ENCODE measurements at regions not wholly inside any gene's neighbourhood (a gene's known extent, or its start where the extent isn't known, plus 50 kb on each side); places are given as distances from the start of the nearest gene placed in this dataset.

DNA sequence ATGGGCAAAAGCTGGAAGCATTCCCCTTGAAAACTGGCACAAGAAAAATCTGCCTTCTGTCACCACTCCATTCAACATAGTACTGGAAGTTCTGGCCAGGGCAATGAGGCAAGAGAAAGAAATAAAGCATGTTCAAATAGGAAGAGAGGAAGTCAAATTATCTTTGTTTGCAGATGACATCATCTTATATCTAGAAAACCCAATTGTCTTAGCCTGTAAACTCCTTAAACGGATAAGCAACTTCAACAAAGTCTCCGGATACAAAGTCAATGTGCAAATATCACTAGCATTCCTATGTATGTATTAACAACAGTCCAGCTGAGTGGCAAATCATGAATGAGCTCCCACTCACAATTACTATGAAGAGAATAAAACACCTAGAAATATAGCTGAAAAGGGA is 1579.3 kb downstream of the SUCLG1 start:
- Histone ChIP-seq H3K27ac (ENCODE audit: low read depth, low read length) (no peak overlapping the region), H3K27me3 (ENCODE audit: insufficient read depth, low read length) (no peaks in the 10 kb centered on the region), H3K4me1 (ENCODE audit: control insufficient read depth, insufficient read depth, low read length, unreplicated experiment) (no peaks in the 10 kb centered on the region), H3K36me3 (ENCODE audit: insufficient read depth, low read length) (no peaks in the 10 kb centered on the region), H3K4me3 (ENCODE audit: low read depth, low read length) (no peak overlapping the region), H2AFZ (ENCODE audit: low read length, unreplicated experiment) (no peak overlapping the region), H3K79me2 (ENCODE audit: control insufficient read depth, insufficient read depth, low read length, unreplicated experiment) (no peaks in the 10 kb centered on the region)

DNA sequence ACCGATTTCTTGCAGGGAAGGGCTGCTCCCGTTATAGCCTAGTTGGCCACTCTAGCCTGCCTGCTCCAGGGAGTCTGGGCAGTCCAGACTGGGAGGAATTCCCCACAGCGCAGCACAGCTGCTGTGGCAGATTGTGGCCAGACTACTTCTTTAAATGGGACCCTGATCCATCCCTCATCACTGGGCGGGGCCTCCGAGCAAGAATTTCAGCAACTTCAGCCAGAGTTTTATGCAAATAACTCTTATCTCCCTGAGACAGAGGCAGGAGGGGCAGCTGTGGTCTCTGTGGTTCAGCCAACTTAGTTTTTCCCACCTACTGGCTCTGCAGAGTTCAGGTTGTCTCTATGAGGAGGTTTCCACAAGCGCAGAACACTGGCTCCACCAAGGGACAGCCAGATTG is 1583.2 kb downstream of the SUCLG1 start:
- Histone ChIP-seq H3K4me1 (ENCODE audit: control insufficient read depth, insufficient read depth, low read length, unreplicated experiment) (no peaks in the 10 kb centered on the region), H3K27me3 (ENCODE audit: insufficient read depth, low read length) (no peaks in the 10 kb centered on the region), H3K27ac (ENCODE audit: low read depth, low read length) (no peak overlapping the region), H3K79me2 (ENCODE audit: control insufficient read depth, insufficient read depth, low read length, unreplicated experiment) (no peaks in the 10 kb centered on the region), H3K4me3 (ENCODE audit: low read depth, low read length) (no peak overlapping the region), H3K36me3 (ENCODE audit: insufficient read depth, low read length) (no peaks in the 10 kb centered on the region), H2AFZ (ENCODE audit: low read length, unreplicated experiment) (no peak overlapping the region)

DNA sequence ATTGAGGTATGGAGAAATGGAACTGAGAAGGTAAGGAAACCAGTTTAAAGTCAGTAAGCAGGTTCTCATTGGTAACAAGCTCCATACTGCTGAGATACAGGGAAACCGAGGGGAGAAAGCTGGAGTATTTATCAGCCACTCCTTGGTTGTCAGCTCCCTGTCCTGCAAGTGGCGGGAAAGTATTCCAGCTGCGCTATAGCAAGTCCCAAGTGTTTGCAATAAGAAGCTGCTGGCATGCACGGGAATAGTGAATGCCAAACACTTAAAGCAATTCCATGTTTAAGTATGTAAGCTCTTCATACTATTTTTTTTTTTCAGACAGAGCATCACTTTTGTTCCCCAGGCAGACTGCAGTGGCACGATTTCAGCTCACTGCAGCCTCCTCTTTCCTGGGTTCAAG is 1601.1 kb downstream of the SUCLG1 start:
- Histone ChIP-seq H3K4me1 (ENCODE audit: control insufficient read depth, insufficient read depth, low read length, unreplicated experiment) (no peaks in the 10 kb centered on the region), H3K27ac (ENCODE audit: low read depth, low read length) (no peak overlapping the region), H3K4me3 (ENCODE audit: low read depth, low read length) (no peak overlapping the region), H3K27me3 (ENCODE audit: insufficient read depth, low read length) (0 out of 2 replicates have a peak, but pooled peaks cover 2% of the 10 kb centered on the region), H3K36me3 (ENCODE audit: insufficient read depth, low read length) (no peaks in the 10 kb centered on the region), H2AFZ (ENCODE audit: low read length, unreplicated experiment) (no peak overlapping the region), H3K79me2 (ENCODE audit: control insufficient read depth, insufficient read depth, low read length, unreplicated experiment) (no peaks in the 10 kb centered on the region)

DNA sequence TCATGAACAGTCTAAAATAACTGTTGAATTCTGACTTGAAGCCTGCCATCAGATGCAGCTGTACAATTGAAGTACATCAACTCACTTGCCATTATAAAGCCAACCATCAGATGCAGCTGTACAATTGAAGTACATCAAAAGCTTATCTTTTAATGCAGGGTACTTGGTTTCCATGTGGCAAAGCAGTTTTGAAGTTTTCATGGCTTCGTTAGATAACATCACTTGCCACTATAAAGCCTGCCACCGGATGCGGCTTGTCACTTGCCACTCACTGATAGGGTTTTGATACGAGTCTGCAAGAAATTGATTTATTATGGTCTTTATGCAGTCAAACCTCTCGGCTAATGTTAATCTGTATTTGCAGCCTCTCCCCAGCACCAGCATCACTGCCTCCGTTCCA is 1605.8 kb downstream of the SUCLG1 start:
- Histone ChIP-seq H2AFZ (ENCODE audit: low read length, unreplicated experiment) (no peak overlapping the region), H3K36me3 (ENCODE audit: insufficient read depth, low read length) (no peaks in the 10 kb centered on the region), H3K4me3 (ENCODE audit: low read depth, low read length) (no peak overlapping the region), H3K79me2 (ENCODE audit: control insufficient read depth, insufficient read depth, low read length, unreplicated experiment) (no peaks in the 10 kb centered on the region), H3K27ac (ENCODE audit: low read depth, low read length) (no peak overlapping the region), H3K4me1 (ENCODE audit: control insufficient read depth, insufficient read depth, low read length, unreplicated experiment) (no peaks in the 10 kb centered on the region), H3K27me3 (ENCODE audit: insufficient read depth, low read length) (0 out of 2 replicates have a peak, but pooled peaks cover 2% of the 10 kb centered on the region)

DNA sequence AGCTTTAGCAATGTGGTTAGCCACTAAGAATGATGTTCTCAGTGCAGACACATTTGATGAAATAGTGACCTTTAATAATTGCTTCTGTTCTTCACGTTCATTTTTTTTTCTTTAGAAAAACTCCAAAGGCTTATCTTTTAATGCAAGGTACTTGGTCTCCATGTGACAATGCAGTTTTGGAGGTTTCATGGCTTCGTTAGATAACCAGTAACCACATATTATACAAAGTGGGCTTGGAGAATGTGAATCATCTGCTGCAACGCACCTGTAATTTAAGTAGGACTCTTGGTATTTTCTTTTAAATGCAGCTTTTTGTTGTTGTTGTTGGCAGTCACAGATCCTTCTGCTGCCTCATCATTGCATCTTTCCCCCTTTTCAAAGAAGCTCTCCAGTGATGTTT is 1606.3 kb downstream of the SUCLG1 start:
- Histone ChIP-seq H2AFZ (ENCODE audit: low read length, unreplicated experiment) (no peak overlapping the region), H3K36me3 (ENCODE audit: insufficient read depth, low read length) (no peaks in the 10 kb centered on the region), H3K27me3 (ENCODE audit: insufficient read depth, low read length) (0 out of 2 replicates have a peak, but pooled peaks cover 2% of the 10 kb centered on the region), H3K4me3 (ENCODE audit: low read depth, low read length) (no peak overlapping the region), H3K79me2 (ENCODE audit: control insufficient read depth, insufficient read depth, low read length, unreplicated experiment) (no peaks in the 10 kb centered on the region), H3K4me1 (ENCODE audit: control insufficient read depth, insufficient read depth, low read length, unreplicated experiment) (no peaks in the 10 kb centered on the region), H3K27ac (ENCODE audit: low read depth, low read length) (no peak overlapping the region)

DNA sequence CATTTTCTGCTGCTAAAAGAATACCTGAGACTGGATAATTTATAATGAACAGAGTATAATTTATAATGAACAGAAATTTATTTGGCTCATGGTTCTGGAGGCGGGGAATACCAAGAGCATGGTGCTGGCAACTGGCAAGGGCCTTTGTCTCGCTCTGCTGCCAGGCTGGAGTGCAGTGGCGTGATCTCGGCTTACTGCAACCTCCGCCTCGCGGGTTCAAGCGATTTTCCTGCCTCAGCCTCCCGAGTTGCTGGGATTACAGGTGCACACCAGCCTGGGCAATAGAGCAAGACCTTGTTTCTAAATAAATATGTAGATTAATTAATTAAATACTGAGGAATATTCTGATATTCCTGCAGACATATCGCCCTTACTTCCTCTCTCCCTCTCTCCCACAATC is 1610.8 kb downstream of the SUCLG1 start:
- H3K27ac ChIP-seq (ENCODE audit: low read depth, low read length): no peak overlapping the region
- H3K4me3 ChIP-seq (ENCODE audit: low read depth, low read length): no peak overlapping the region
- no peaks in the 10 kb centered on the region for H3K4me1 ChIP-seq (ENCODE audit: control insufficient read depth, insufficient read depth, low read length, unreplicated experiment)
- no peaks in the 10 kb centered on the region for H3K79me2 ChIP-seq (ENCODE audit: control insufficient read depth, insufficient read depth, low read length, unreplicated experiment)
- H3K27me3 ChIP-seq (ENCODE audit: insufficient read depth, low read length): no peaks in the 10 kb centered on the region
- H3K36me3 ChIP-seq (ENCODE audit: insufficient read depth, low read length): no peaks in the 10 kb centered on the region
- H2AFZ ChIP-seq (ENCODE audit: low read length, unreplicated experiment): no peak overlapping the region

DNA sequence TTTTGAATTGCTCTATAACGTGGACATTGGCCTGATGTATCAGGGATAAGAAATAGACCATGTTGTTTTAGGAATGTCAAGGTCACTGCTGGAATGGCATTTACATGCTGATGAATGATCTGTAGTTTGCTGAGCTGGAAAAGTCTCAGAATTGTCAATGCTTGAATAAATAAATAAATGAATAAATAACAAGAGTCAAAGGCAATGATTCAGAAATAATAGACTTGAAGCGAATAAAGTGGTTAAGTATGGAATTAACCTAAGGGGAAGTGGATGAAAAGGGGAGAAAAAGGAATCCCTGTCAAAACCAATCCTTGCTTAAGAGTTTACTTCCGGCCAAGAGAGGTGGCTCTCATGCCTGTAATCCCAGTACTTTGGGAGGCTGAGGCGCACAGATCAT is 1620.0 kb downstream of the SUCLG1 start:
- Histone ChIP-seq H3K27ac (ENCODE audit: low read depth, low read length) (no peak overlapping the region), H3K4me3 (ENCODE audit: low read depth, low read length) (no peak overlapping the region), H3K27me3 (ENCODE audit: insufficient read depth, low read length) (no peaks in the 10 kb centered on the region), H3K4me1 (ENCODE audit: control insufficient read depth, insufficient read depth, low read length, unreplicated experiment) (peaks cover 3% of the 10 kb centered on the region), H3K79me2 (ENCODE audit: control insufficient read depth, insufficient read depth, low read length, unreplicated experiment) (no peaks in the 10 kb centered on the region), H2AFZ (ENCODE audit: low read length, unreplicated experiment) (no peak overlapping the region), H3K36me3 (ENCODE audit: insufficient read depth, low read length) (no peaks in the 10 kb centered on the region)

DNA sequence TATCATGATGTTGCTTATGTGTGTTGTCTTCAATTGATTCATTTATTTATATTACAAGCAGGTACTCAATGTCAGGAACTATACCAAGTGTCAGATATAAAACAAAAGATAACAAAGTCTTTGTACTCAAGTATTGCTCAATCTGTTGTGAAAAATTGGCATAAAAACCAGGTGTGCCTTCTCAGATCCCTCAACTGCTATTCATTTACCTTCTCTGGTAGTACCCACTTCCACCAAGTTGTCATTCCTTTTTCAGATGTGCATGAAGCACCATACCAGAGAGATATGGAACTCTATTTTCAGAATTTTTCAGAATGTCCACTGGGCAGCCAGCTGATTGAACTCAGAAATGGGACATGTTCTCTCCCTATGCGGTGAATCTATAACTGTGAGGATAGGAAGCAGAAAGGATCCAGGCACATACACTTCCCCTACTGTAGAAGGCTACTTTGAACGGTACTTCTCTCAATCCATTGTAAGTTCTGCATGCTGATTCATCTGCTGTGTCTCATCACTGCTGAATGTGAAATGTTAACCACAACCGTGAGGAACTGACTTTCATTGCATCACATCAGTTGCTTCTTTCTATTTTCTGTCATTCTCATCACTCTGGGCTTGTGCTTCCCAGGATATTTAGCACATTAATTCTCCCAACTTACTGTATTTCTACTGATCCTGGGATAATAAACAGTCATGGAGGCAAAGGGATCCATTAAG is 1621.3 kb downstream of the SUCLG1 start:
- H3K27ac ChIP-seq (ENCODE audit: low read depth, low read length): no peak overlapping the region

DNA sequence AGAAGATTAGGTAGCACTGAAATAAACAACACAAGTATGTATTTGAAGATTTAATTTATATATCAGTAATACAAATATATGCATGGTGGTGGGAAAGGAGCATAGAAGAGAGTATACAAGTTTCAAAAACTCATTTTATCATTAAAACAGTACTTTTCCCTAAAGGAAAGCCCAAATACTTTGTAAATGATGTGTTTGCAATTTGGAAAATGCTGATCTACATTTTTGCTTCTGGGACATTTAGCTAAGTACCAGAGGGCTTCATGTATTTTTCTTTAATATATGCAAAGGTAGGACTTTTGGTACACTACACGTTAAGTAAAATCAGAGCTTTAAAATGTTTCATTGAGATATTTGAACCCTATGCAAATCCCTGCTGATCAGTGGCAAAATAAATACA is 1624.2 kb downstream of the SUCLG1 start:
- no peak overlapping the region for H2AFZ ChIP-seq (ENCODE audit: low read length, unreplicated experiment)
- no peak overlapping the region for H3K27ac ChIP-seq (ENCODE audit: low read depth, low read length)
- H3K79me2 ChIP-seq (ENCODE audit: control insufficient read depth, insufficient read depth, low read length, unreplicated experiment): no peaks in the 10 kb centered on the region
- peaks cover 3% of the 10 kb centered on the region; the same call in 1 of the 2 replicates for H3K27me3 ChIP-seq (ENCODE audit: insufficient read depth, low read length)
- peaks cover 3% of the 10 kb centered on the region for H3K4me1 ChIP-seq (ENCODE audit: control insufficient read depth, insufficient read depth, low read length, unreplicated experiment)
- H3K36me3 ChIP-seq (ENCODE audit: insufficient read depth, low read length): no peaks in the 10 kb centered on the region
- no peak overlapping the region for H3K4me3 ChIP-seq (ENCODE audit: low read depth, low read length)

More for the DNA sequence above, 1621.3 kb downstream of the SUCLG1 start:
- H2AFZ ChIP-seq (ENCODE audit: low read length, unreplicated experiment): no peak overlapping the region
- H3K4me3 ChIP-seq (ENCODE audit: low read depth, low read length): no peak overlapping the region
- H3K36me3 ChIP-seq (ENCODE audit: insufficient read depth, low read length): no peaks in the 10 kb centered on the region
- H3K79me2 ChIP-seq (ENCODE audit: control insufficient read depth, insufficient read depth, low read length, unreplicated experiment): no peaks in the 10 kb centered on the region
- peaks cover 3% of the 10 kb centered on the region for H3K4me1 ChIP-seq (ENCODE audit: control insufficient read depth, insufficient read depth, low read length, unreplicated experiment)
- no peaks in the 10 kb centered on the region; the same call in 1 of the 2 replicates for H3K27me3 ChIP-seq (ENCODE audit: insufficient read depth, low read length)

DNA sequence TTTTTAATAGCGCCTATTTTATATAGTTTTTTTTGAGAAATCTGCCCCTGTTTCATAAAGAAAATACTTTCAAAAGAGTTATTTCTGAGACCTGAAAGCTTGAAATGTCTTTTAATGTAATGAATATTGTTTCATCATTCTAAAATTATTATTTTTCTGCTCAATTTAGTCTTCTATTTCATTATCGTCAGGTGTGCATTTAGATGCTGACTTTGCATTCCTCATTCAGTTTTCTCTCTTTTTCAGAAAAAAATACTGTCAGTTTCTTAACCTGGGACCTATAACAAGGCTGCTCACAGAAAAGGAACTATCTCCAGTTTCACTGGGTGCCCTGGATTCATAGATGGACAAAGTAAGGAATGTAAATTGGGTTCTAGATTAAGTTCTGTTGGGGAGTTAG is 1631.7 kb downstream of the SUCLG1 start:
- Histone ChIP-seq H3K4me1 (ENCODE audit: control insufficient read depth, insufficient read depth, low read length, unreplicated experiment) (no peaks in the 10 kb centered on the region), H2AFZ (ENCODE audit: low read length, unreplicated experiment) (no peak overlapping the region), H3K27me3 (ENCODE audit: insufficient read depth, low read length) (peaks cover 14% of the 10 kb centered on the region), H3K79me2 (ENCODE audit: control insufficient read depth, insufficient read depth, low read length, unreplicated experiment) (no peaks in the 10 kb centered on the region), H3K27ac (ENCODE audit: low read depth, low read length) (no peak overlapping the region), H3K4me3 (ENCODE audit: low read depth, low read length) (no peak overlapping the region), H3K36me3 (ENCODE audit: insufficient read depth, low read length) (no peaks in the 10 kb centered on the region)

DNA sequence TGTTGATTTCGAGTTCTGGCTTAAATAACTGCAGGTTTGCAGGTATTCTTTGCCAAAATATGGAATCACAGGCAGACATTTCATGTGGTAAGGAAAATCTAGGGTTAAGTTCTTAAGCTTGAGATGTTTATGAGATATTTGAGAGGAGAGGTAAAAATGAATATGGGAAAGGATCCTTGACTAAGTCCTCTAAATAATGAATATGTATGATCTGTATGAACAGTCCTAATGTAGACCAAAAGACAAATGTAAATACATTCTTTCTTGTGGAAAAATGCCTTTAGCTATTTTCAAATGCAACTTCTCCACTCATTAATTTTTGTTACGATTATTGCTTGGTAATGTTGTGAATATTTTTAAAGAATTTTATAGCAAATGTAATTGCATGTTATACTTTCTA is 1632.6 kb downstream of the SUCLG1 start:
- H2AFZ ChIP-seq (ENCODE audit: low read length, unreplicated experiment): no peak overlapping the region
- H3K36me3 ChIP-seq (ENCODE audit: insufficient read depth, low read length): no peaks in the 10 kb centered on the region
- H3K4me1 ChIP-seq (ENCODE audit: control insufficient read depth, insufficient read depth, low read length, unreplicated experiment): no peaks in the 10 kb centered on the region
- no peak overlapping the region for H3K4me3 ChIP-seq (ENCODE audit: low read depth, low read length)
- H3K27me3 ChIP-seq (ENCODE audit: insufficient read depth, low read length): peaks cover 14% of the 10 kb centered on the region; the same call in 1 of the 2 replicates
- H3K27ac ChIP-seq (ENCODE audit: low read depth, low read length): no peak overlapping the region
- H3K79me2 ChIP-seq (ENCODE audit: control insufficient read depth, insufficient read depth, low read length, unreplicated experiment): no peaks in the 10 kb centered on the region
